ENCODE measurements at regions not wholly inside any gene's neighbourhood (a gene's known extent, or its start where the extent isn't known, plus 50 kb on each side); places are given as distances from the start of the nearest gene placed in this dataset.
"Not testable (repeated sequence)": the region's sequence is repeated elsewhere in the genome, so short reads cannot be mapped to it uniquely, and the experiment has no call there.

- no peak for DNase-seq (ENCODE audit: low read depth)
Observed at GRCh38 chr17:43315858-43316521, 82.2 kb upstream of the RNU2-1 start.

GRCh38 chr17:43315369-43315768 is 81.6 kb upstream of the RNU2-1 start:
- no peak for DNase-seq (ENCODE audit: low read depth)

GRCh38 chr17:43314611-43315011 is 80.8 kb upstream of the RNU2-1 start:
- no peak for DNase-seq (ENCODE audit: low read depth)

- DNase-seq (ENCODE audit: low read depth) = no peak
Observed at GRCh38 chr17:43312011-43312410, 78.2 kb upstream of the RNU2-1 start.

- no peak for DNase-seq (ENCODE audit: low read depth)
Observed at GRCh38 chr17:43309505-43310332, 75.9 kb upstream of the RNU2-1 start.

- no peak for DNase-seq (ENCODE audit: low read depth)
Observed at GRCh38 chr17:43308999-43309398, 75.2 kb upstream of the RNU2-1 start.

GRCh38 chr17:43304792-43305191 is 71.0 kb upstream of the RNU2-1 start:
- DNase-seq (ENCODE audit: low read depth) = not testable (repeated sequence)

GRCh38 chr17:43303049-43303448 is 69.3 kb upstream of the RNU2-1 start:
- DNase-seq (ENCODE audit: low read depth) = not testable (repeated sequence)

GRCh38 chr17:43299300-43300076 is 65.7 kb upstream of the RNU2-1 start:
- DNase-seq (ENCODE audit: low read depth) = not testable (repeated sequence)

- DNase-seq (ENCODE audit: low read depth) = not testable (repeated sequence)
Observed at GRCh38 chr17:43289670-43290069, 55.9 kb upstream of the RNU2-1 start.

GRCh38 chr17:43283606-43284005 is 49.8 kb upstream of the RNU2-1 start:
- DNase-seq (ENCODE audit: low read depth) = not testable (repeated sequence)

Measured in activated T-helper 9 cell treated with anti-CD3 and anti-CD28 coated beads, Interleukin-2, amount 50 U/mL, for 16 hours (primary cell).